Urinary bladder (tissue), 3 donors: ENCODE measurements at regions not wholly inside any gene's neighbourhood (a gene's known extent, or its start where the extent isn't known, plus 50 kb on each side); places are given as distances from the start of the nearest gene placed in this dataset.

Experiments used
- DNase-seq: peaks from one replicate; pipeline ENCODE4 v3.0.0-alpha.2; 2015; ENCODE audit errors: extremely low spot score
- H3K27ac ChIP-seq: one replicate; pipeline ENCODE4 v1.5.1; 2013; ENCODE audit warnings: low read depth, mild to moderate bottlenecking, moderate library complexity
- H3K36me3 ChIP-seq: one replicate; pipeline ENCODE4 v1.6.1; 2013; ENCODE audit warnings: mild to moderate bottlenecking, moderate library complexity; ENCODE audit not compliant: insufficient read depth
- H3K4me1 ChIP-seq: one replicate; pipeline ENCODE4 v1.6.1; 2013; ENCODE audit warnings: mild to moderate bottlenecking, moderate library complexity; ENCODE audit not compliant: insufficient read depth
- H3K4me3 ChIP-seq: one replicate; pipeline ENCODE4 v1.5.1; 2013; ENCODE audit warnings: low read depth, low read length
- WGBS: extraction: QIAGEN DNeasy Blood & Tissue Kit; methylation state at CpG from one replicate; pipeline ENCODE4 v1.1.7; 2013; 5-methylcytosine and 5-hydroxymethylcytosine counted together
- donor health status: healthy with polysubstance abuse.
- donor health status: healthy.

DNA sequence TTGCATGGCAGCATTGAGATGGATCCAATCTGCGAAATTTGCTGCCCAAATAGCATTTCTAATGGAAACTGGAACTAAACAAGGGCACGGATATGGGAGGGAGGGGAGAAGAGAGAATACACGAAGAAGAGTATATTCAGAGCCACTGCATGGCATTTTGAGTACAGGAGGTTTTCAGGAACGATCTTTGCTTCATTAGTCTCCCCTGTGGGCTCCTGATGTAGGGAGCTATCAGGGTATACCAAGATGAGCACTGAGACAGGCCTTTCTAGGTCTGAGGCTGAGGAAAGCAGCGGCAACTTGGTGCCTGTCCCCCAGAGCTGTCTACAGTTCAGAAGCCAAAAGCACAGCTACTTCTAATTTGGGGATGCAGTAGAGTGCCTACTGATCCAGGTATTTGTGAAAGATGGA lies 257.7 kb upstream of the PMFBP1 start:
- no peak overlapping the region for H3K4me3 ChIP-seq
- 91% methylated on average over 5 of the region's 5 CpGs for WGBS
- no peaks in the 10 kb centered on the region for H3K36me3 ChIP-seq
- DNase-seq, result no peak
- no peak overlapping the region for H3K27ac ChIP-seq
- no peaks in the 10 kb centered on the region for H3K4me1 ChIP-seq

DNA sequence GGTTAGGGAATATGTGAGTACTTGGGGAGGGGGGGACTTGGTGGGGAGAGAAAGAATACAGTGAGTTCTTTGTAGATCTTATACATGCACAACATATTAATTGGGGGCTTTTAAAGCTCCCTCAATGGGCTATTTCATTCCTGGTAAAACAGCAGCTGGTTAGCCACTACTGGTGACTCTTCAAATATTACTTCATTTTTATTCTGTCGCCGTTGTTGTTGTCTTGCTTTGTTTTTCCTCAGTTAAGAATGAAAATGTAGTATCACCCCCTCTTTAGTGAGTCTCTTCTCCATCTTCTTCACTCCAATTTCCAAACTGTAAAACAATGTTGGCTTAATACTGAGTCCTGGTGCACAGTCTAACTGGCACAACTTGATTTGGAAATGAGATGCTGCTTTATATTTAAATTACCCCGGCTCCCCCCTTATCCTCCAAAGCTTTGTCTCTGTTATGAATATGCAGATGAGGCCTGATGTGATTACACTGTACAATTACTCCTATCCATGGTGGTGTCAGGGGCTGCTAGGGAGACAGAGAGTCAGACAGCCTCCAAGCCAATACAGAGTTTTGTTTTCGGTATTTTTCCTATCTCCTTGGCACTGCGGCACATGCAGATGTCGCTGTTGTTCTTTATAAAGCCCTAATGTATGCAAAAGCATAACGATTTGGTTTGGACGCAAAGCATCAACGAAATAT lies 256.9 kb upstream of the PMFBP1 start:
- H3K27ac ChIP-seq, result no peak overlapping the region
- 89% methylated on average over 9 of the region's 9 CpGs for WGBS
- no peak overlapping the region for H3K4me3 ChIP-seq
- H3K4me1 ChIP-seq, result no peaks in the 10 kb centered on the region
- no peak for DNase-seq
- H3K36me3 ChIP-seq, result no peaks in the 10 kb centered on the region

DNA sequence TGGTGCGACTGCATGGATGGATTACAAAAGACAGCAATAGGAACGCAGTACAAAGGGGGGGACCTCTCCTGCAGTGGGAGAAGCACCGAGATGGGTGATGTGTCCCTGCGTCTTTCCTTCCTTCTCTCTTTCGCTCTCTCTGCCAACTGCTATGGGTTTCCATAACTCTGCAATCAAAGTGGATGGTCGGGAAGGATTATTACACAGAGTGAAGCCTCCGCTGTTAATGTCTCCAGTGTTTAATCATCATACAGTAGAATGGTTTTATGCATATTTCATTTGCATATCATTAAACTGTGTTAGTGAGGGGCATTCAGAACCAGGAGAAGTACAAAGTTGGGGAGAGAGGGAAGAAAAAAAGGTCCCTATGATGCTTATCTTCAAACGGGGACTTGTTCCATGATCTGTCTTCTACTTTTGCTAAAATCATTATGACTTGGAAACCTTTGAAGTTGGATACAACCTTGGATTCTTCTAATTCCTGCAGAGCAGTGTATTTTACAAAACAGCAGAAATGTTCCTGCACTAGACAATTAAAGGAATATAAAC lies 255.9 kb upstream of the PMFBP1 start:
- Histone ChIP-seq H3K27ac (no peak overlapping the region), H3K4me1 (no peaks in the 10 kb centered on the region), H3K36me3 (no peaks in the 10 kb centered on the region), H3K4me3 (no peak overlapping the region)
- WGBS, result 85% methylated on average over 8 of the region's 8 CpGs
- DNase-seq, result no peak

DNA sequence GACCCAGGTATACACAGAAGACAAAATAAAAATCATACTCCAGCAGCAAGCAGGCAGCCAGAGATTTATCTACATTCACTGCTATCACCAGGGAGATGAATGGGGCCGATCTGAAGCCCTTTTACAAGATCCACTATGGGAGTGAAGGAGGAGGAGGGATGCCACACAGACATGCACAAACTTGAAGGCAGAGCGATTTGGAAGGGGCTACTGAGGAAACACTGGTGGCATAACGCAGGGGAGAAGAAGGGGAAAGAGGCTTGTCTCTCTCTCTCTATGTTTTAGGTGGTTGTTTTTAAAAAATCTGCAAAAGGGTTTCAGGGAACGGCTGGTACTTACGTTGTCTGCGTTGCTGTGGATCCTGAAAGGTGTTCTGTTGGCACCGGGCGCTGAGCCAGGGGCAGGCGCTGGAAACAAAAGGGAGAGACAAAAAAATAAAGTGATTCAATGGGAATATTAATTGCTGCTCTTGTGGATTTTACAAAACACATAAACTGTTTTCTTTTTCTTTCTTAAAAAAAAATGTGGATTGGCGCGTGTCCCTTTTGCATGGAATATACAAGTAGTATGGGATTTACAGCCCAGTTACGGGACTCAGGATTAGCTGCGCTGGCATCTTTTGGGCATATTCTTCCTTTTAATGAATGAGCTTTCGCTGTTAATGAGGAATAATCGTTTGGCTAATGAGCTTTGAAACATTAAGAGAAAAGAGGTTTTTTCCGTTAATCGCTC lies 255.3 kb upstream of the PMFBP1 start:
- H3K27ac ChIP-seq, result no peak overlapping the region
- no peak for DNase-seq
- H3K4me1 ChIP-seq, result no peaks in the 10 kb centered on the region
- no peaks in the 10 kb centered on the region for H3K36me3 ChIP-seq
- WGBS, result 90% methylated on average over 17 of the region's 17 CpGs
- H3K4me3 ChIP-seq, result no peak overlapping the region

DNA sequence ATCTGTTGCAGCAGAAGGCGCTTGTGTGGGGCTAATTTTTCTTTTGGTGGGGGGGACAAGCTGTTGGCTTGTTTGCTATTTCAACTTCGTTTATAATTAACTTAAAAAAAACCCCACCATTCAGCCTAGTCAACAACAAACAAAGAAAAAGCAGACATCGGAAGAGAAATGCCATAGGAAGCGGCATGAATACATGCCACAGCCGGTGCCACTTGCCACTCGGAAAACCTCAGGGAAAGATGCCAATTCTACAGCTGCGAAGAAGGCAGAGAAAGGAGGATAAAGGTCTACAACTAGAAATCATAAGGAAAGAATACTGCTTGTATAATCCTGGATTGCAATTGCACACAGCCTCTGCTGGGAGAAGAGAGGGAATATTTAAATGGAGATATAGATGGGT lies 254.4 kb upstream of the PMFBP1 start:
- 92% methylated on average over 7 of the region's 7 CpGs for WGBS
- no peak overlapping the region for H3K27ac ChIP-seq
- no peaks in the 10 kb centered on the region for H3K36me3 ChIP-seq
- DNase-seq, result no peak
- no peaks in the 10 kb centered on the region for H3K4me1 ChIP-seq
- H3K4me3 ChIP-seq, result no peak overlapping the region

DNA sequence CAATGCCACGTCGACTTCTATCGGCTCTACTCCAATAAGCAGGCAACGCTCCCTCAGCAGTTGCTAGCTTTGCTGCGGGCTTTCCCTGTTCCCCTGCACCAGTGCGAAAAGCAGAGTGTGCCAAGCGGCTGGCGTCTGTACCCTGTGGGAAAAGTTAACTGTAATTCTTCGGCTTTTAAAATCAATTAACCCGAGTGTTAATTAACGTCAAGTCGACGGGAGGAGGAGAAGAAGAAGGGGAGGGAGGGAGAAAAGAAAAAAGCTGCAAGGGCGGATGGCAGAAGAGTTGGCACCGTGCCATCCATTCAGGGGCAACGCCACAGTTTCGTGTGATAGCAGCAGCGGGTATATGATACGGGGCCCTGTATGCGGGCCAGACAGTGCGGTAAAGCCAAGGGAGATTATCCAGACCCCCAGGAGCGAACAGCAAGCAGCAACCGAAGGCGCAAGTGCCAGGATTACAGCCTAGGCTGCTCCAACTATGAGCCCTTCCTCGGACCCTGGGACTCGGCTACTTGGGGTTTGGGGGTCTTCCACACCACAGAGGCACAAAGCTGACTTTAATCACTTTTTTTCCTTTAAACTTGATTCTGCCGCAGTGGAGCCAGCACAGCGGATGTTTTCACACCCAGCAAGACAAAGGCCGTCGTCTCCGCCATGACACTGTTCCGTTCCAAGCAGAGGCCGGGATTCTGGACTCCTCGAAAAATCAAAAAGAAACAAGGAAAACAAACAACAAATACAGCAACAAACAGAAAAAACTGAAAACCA lies 253.8 kb upstream of the PMFBP1 start:
- no peak for DNase-seq
- WGBS, result 90% methylated on average over 34 of the region's 34 CpGs
- no peaks in the 10 kb centered on the region for H3K36me3 ChIP-seq

DNA sequence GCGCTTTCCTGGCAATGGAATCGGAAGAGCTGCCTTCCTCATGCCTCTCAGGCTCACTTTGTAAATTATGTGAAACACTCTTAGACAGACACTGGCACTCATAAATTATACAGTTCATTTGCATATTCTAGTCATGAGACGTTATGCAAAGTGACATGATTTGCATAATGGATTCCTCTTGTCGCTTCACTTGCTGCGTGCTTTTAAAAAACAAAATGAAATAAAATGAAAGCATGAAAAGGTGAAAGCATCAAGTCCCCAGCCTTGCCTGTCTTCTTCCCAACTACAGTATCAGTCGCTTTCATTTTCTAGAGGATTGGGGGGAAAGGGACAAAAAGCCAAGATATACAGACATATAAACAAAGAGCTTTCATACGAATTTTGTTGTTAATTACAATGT lies 252.8 kb upstream of the PMFBP1 start:
- Histone ChIP-seq H3K4me3 (no peak overlapping the region), H3K27ac (no peak overlapping the region), H3K36me3 (no peaks in the 10 kb centered on the region), H3K4me1 (no peaks in the 10 kb centered on the region)
- WGBS, result 82% methylated on average over 7 of the region's 7 CpGs
- DNase-seq, result no peak

More for the DNA sequence above, 253.8 kb upstream of the PMFBP1 start:
- Histone ChIP-seq H3K4me3 (no peak overlapping the region), H3K27ac (no peak overlapping the region), H3K4me1 (no peaks in the 10 kb centered on the region)

DNA sequence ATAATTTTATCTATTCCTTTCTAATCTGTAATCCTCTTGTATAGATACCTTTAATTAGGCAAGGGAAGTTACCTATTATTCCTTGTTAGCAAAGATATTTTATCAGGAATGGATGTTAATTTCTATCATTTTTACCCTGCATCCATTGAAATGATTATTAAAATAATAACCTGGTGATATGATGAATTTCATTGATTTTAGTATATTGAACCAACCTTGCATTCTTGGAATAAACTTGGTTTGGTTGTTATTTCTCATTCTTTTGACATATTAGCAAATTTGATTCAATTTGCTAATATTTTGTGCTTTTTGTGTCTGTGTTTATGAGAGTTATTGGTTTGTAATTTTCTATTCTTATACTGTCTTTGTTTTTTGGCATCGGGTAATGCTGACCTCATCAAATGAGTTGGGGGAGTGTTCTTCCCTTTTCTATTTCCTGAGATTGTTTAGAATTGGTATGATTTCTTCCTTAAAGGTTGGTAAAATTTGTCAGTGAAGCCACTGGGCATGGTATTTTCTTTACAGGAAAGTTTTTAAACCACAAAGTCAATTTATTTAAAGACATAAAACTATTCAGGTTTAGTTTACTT lies 250.4 kb upstream of the PMFBP1 start:
- Histone ChIP-seq H3K27ac (no peak overlapping the region), H3K36me3 (no peaks in the 10 kb centered on the region), H3K4me1 (no peaks in the 10 kb centered on the region), H3K4me3 (no peak overlapping the region)
- 93% methylated on average over 1 of the region's 1 CpG for WGBS
- DNase-seq, result no peak

DNA sequence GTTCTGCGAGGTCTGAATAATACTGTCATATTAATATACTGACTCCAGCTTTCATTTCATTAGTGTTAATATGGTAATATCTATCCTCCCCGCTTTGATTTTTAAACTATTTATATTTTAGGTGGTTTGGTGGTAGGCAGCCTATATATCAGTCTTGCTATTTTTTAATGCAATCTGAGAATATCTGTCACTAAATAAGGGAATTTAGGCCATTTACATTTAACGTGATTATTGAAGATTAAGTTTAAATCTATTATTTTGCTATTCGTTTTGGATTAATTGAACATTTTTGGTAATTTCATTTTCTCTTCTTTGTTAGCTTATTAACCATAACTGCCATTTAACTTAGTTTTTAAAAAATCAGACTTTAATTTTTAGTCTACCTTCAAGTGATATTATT lies 247.7 kb upstream of the PMFBP1 start:
- Histone ChIP-seq H3K4me1 (no peaks in the 10 kb centered on the region), H3K36me3 (no peaks in the 10 kb centered on the region), H3K27ac (no peak overlapping the region), H3K4me3 (no peak overlapping the region)
- no peak for DNase-seq
- WGBS, result 98% methylated on average over 4 of the region's 4 CpGs

DNA sequence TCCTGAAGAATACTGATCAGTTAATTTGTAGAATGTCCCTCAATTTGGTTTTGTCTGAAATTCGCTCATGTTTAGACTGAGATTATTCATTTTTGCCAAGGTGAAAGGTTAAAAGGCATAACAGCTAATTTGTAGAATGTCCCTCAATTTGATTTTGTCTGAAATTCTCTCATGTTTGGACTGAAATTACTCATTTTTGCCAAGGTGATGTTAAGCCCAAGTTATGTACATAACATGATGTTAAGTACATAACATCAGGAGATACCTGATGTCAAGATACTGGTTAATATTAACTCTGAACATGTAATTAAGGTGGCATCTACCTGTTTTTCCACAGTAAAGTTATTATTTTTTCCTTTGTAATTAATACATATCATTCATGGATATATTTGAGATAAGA lies 243.4 kb upstream of the PMFBP1 start:
- WGBS, result 89% methylated on average over 1 of the region's 1 CpG
- H3K27ac ChIP-seq, result no peak overlapping the region
- no peak overlapping the region for H3K4me3 ChIP-seq
- no peak for DNase-seq
- H3K4me1 ChIP-seq, result no peaks in the 10 kb centered on the region
- no peaks in the 10 kb centered on the region for H3K36me3 ChIP-seq

DNA sequence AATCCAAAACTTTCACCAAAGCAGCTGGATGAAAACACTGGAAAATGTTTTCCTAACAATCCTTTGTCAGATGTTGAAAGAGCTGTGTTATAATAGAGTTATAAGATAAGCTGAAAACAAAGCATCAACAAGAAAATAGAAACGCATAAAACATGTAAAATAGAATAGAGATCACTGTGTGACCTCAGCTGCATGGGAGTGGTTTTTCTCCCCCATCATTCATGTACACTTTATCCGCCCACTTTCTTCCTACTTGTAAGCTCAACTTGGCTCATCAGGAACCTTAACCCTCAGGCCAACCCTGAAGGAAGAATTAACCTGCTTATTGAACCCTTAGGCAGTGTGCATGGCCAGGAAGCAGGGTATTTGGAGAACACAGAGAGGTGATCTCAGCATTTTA lies 238.5 kb upstream of the PMFBP1 start:
- no peak overlapping the region for H3K27ac ChIP-seq
- WGBS, result 70% methylated on average over 2 of the region's 2 CpGs
- H3K4me1 ChIP-seq, result no peaks in the 10 kb centered on the region
- H3K36me3 ChIP-seq, result no peaks in the 10 kb centered on the region
- no peak for DNase-seq
- H3K4me3 ChIP-seq, result no peak overlapping the region

DNA sequence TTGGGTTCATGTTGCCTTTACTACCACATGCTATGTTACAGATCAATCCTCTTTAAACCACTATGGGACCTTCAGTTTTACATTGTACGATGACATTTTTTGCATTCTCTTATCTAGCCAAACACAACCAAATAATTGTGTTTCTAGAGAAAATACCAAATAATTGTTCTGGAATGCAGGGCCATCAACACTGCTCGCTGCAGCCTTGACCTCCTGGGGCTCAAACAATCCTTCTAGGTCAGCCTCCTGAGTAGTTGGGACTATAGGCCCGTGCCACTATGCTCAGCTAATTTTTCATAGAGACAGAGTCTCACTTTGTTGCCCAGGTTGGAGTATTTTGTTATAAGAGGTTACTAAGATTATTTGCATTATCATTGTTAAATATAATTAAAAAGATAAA lies 237.5 kb upstream of the PMFBP1 start:
- Histone ChIP-seq H3K27ac (no peak overlapping the region), H3K36me3 (no peaks in the 10 kb centered on the region), H3K4me1 (no peaks in the 10 kb centered on the region), H3K4me3 (no peak overlapping the region)
- 78% methylated on average over 3 of the region's 3 CpGs for WGBS
- no peak for DNase-seq

DNA sequence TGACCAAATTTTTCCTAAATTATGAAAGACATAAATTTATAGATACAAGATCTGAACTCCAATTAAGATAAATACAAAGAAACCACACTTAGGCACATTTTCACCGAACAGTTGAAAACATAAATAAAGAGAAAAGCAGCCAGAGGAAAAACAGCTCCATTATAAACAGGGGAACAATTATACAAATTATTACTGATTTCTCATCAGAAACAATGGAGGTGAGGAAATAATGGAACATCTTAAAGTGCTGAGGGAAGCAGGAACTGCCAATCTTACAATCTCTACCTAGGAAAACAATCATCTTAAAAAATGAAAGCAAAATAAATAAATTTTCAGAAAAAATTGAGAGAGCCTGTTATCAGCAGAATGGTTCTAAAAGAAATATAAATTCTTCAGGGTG lies 234.4 kb upstream of the PMFBP1 start:
- 92% methylated on average over 1 of the region's 1 CpG for WGBS
- Histone ChIP-seq H3K27ac (no peak overlapping the region), H3K4me3 (no peak overlapping the region), H3K4me1 (no peaks in the 10 kb centered on the region), H3K36me3 (no peaks in the 10 kb centered on the region)
- no peak for DNase-seq
